Tibial nerve (tissue), 3 donors: ENCODE measurements at regions not wholly inside any gene's neighbourhood (a gene's known extent, or its start where the extent isn't known, plus 50 kb on each side); places are given as distances from the start of the nearest gene placed in this dataset.

Source experiments
- CTCF ChIP-seq, 5 experiments: fragments of 200-600 bp in 3 of 5; fragments of 450-650 bp in 2 of 5; sonication (generic) in 3 of 5; IDR thresholded peaks; one replicate each; pipeline ENCODE4 v1.5.1; 2016 to 2019; ENCODE audit warnings: antibody characterized with exemption in 5 of 5, mild to moderate bottlenecking in 3 of 5, moderate library complexity in 2 of 5
- POLR2A ChIP-seq, 2 donors: fragments of 450-650 bp; IDR thresholded peaks; one replicate each; pipeline ENCODE4 v1.6.1; 2017; ENCODE audit warnings: antibody characterized with exemption in 2 of 2, mild to moderate bottlenecking in 2 of 2, moderate library complexity in 2 of 2

GRCh38 chr6:81624453-81624852 is 128.0 kb downstream of the TENT5A start:
- TF ChIP-seq CTCF (IDR thresholded peaks at IDR 0.05): no peak
- no peak for TF ChIP-seq POLR2A (IDR thresholded peaks at IDR 0.05)
